H1 (cell line): ENCODE measurements at regions not wholly inside any gene's neighbourhood (a gene's known extent, or its start where the extent isn't known, plus 50 kb on each side); places are given as distances from the start of the nearest gene placed in this dataset.

ENCODE experiments used
- CTCF ChIA-PET: fragments of 300-600 bp; sonication (Branson Sonifier 250); formaldehyde crosslinking; loops from one replicate; lab custom pipeline; 2021; ENCODE audit not compliant: partially characterized antibody; lab: Charles Lee
- POLR2A ChIA-PET: fragments of 300-600 bp; sonication (Branson Sonifier 250); formaldehyde crosslinking; loops from one replicate; lab custom pipeline; 2021; ENCODE audit warnings: inconsistent platforms; ENCODE audit not compliant: partially characterized antibody; lab: Charles Lee
- DNase-seq, 2 experiments: peaks; one replicate each; pipeline versions ENCODE4 v3.0.0 to v3.0.0-alpha.2; 2010 to 2022; ENCODE audit warnings: low spot score in 2 of 2, low read depth in 1 of 2, mixed read lengths in 1 of 2
- FAIRE-seq: peaks from 2 replicates; lab custom pipeline; 2011; peaks lifted over from hg19 to GRCh38; lab: Jason Lieb, UNC
- H2AFZ ChIP-seq: 2 replicates; pipeline ENCODE4 v1.8.1; 2012; ENCODE audit warnings: low read length, inconsistent platforms
- H2AK5ac ChIP-seq: 2 replicates; pipeline ENCODE4 v1.6.1; 2013; ENCODE audit warnings: low read depth, low read length
- H2BK120ac ChIP-seq: replicated peaks from 2 replicates; pipeline ENCODE3; 2013; ENCODE audit warnings: low read depth, low read length, inconsistent platforms
- H2BK12ac ChIP-seq: 2 replicates; pipeline ENCODE4 v1.6.1; 2013; ENCODE audit warnings: low read depth, low read length
- H2BK15ac ChIP-seq: 2 replicates; pipeline ENCODE4 v1.6.1; 2013; ENCODE audit warnings: low read length
- H2BK20ac ChIP-seq: 2 replicates; pipeline ENCODE4 v1.6.1; 2013; ENCODE audit warnings: low read length
- H2BK5ac ChIP-seq: 2 replicates; pipeline ENCODE4 v1.6.1; 2013; ENCODE audit warnings: low read depth, low read length
- H3K14ac ChIP-seq: 2 replicates; pipeline ENCODE4 v1.6.1; 2013; ENCODE audit warnings: inconsistent platforms; ENCODE audit not compliant: insufficient read length
- H3K18ac ChIP-seq: 2 replicates; pipeline ENCODE4 v1.6.1; 2013; ENCODE audit warnings: low read length; ENCODE audit errors: extremely low read depth
- H3K23ac ChIP-seq: 2 replicates; pipeline ENCODE4 v1.6.1; 2013; ENCODE audit warnings: inconsistent platforms; ENCODE audit not compliant: insufficient read length
- H3K23me2 ChIP-seq: 2 replicates; pipeline ENCODE4 v1.6.1; 2013; ENCODE audit warnings: low read depth, low read length
- H3K27ac ChIP-seq: 2 replicates; pipeline ENCODE4 v1.6.1; 2011; ENCODE audit warnings: low read depth, low read length, inconsistent platforms
- H3K27me3 ChIP-seq, 4 experiments: replicated peaks in 1 of 4; 1 replicate in 1 of 4; 2 replicates in 3 of 4; pipeline versions ENCODE4 v1.6.1 to v1.8.1; 2011 to 2013; ENCODE audit warnings: low read length in 3 of 4, mild to moderate bottlenecking in 3 of 4, inconsistent platforms in 2 of 4, mixed read lengths in 2 of 4, moderate library complexity in 1 of 4; ENCODE audit not compliant: control insufficient read depth in 3 of 4, insufficient read depth in 3 of 4; ENCODE audit errors: extremely low read depth in 1 of 4
- H3K36me3 ChIP-seq, 4 experiments: 2 replicates each; pipeline versions ENCODE4 v1.6.1 to v1.8.1; 2011 to 2013; ENCODE audit warnings: mild to moderate bottlenecking in 4 of 4, low read length in 3 of 4, moderate library complexity in 2 of 4, control low read depth in 1 of 4, inconsistent platforms in 1 of 4; ENCODE audit not compliant: insufficient read depth in 4 of 4, control insufficient read depth in 2 of 4
- H3K4ac ChIP-seq: replicated peaks from 2 replicates; pipeline ENCODE3; 2013; ENCODE audit warnings: low read length, low read depth, mixed read lengths, inconsistent platforms; ENCODE audit not compliant: insufficient read length
- H3K4me1 ChIP-seq, 4 experiments: replicated peaks in 1 of 4; 1 replicate in 1 of 4; 2 replicates in 3 of 4; pipeline versions ENCODE4 v1.6.1 to v1.8.1; 2011 to 2013; ENCODE audit warnings: low read length in 3 of 4, inconsistent platforms in 2 of 4, mixed read lengths in 1 of 4; ENCODE audit not compliant: insufficient read depth in 4 of 4, control insufficient read depth in 3 of 4
- H3K4me2 ChIP-seq, 2 experiments: 2 replicates each; pipeline versions ENCODE4 v1.6.1 to v1.8.1; 2011 to 2013; ENCODE audit warnings: low read depth in 2 of 2, low read length in 2 of 2, control low read depth in 1 of 2, inconsistent platforms in 1 of 2, mild to moderate bottlenecking in 1 of 2; ENCODE audit not compliant: insufficient read depth in 1 of 2
- H3K4me3 ChIP-seq, 4 experiments: fragments of 200-600, 300-600 bp in 1 of 4; sonication (generic), shearing (Covaris generic), sonication (Bioruptor Twin) in 1 of 4; 2 replicates each; pipeline versions ENCODE4 v1.5.1 to v1.8.1; 2011 to 2016; ENCODE audit warnings: low read length in 4 of 4, low read depth in 3 of 4, control low read depth in 2 of 4, inconsistent platforms in 2 of 4, mild to moderate bottlenecking in 2 of 4, mixed read lengths in 1 of 4, moderate library complexity in 1 of 4; ENCODE audit not compliant: insufficient read depth in 2 of 4; ENCODE audit errors: extremely low read depth in 1 of 4
- H3K56ac ChIP-seq: replicated peaks from 2 replicates; pipeline ENCODE3; 2013; ENCODE audit warnings: low read depth, mild to moderate bottlenecking, mixed read lengths, low read length, inconsistent platforms; ENCODE audit not compliant: insufficient read length
- H3K79me1 ChIP-seq: 2 replicates; pipeline ENCODE4 v1.6.1; 2013; ENCODE audit warnings: low read depth, low read length, control low read depth
- H3K79me2 ChIP-seq, 2 experiments: 2 replicates each; pipeline versions ENCODE4 v1.6.1 to v1.8.1; 2012 to 2013; ENCODE audit warnings: low read length in 2 of 2, mild to moderate bottlenecking in 2 of 2, inconsistent platforms in 1 of 2; ENCODE audit not compliant: insufficient read depth in 2 of 2, control insufficient read depth in 1 of 2
- H3K9ac ChIP-seq, 4 experiments: replicated peaks in 1 of 4; 1 replicate in 1 of 4; 2 replicates in 3 of 4; pipeline versions ENCODE4 v1.6.1 to v1.8.1; 2011 to 2013; ENCODE audit warnings: low read depth in 3 of 4, low read length in 3 of 4, control low read depth in 2 of 4, mild to moderate bottlenecking in 2 of 4, moderate library complexity in 2 of 4, inconsistent platforms in 1 of 4; ENCODE audit errors: extremely low read depth in 1 of 4
- H3K9me3 ChIP-seq, 2 experiments: 2 replicates each; pipeline versions ENCODE4 v1.6.1 to v1.8.1; 2012 to 2013; ENCODE audit warnings: mild to moderate bottlenecking in 2 of 2, moderate library complexity in 2 of 2, control low read depth in 1 of 2, inconsistent platforms in 1 of 2, low read depth in 1 of 2, low read length in 1 of 2, mixed read lengths in 1 of 2; ENCODE audit not compliant: insufficient read depth in 2 of 2
- H4K20me1 ChIP-seq, 2 experiments: replicated peaks in 1 of 2; 2 replicates each; pipeline versions ENCODE3 to v1.8.1; 2011 to 2013; ENCODE audit warnings: inconsistent platforms in 2 of 2, low read length in 2 of 2, mild to moderate bottlenecking in 1 of 2; ENCODE audit not compliant: insufficient read depth in 2 of 2, control insufficient read depth in 1 of 2
- H4K5ac ChIP-seq: 2 replicates; pipeline ENCODE4 v1.6.1; 2013; ENCODE audit warnings: low read length, low read depth, mixed read lengths, inconsistent platforms; ENCODE audit not compliant: insufficient read length
- H4K8ac ChIP-seq: 2 replicates; pipeline ENCODE4 v1.8.0; 2013; ENCODE audit warnings: mild to moderate bottlenecking, moderate library complexity, low read length, inconsistent platforms; ENCODE audit not compliant: insufficient read depth; ENCODE audit errors: extremely low read depth
- H4K91ac ChIP-seq: replicated peaks from 2 replicates; pipeline ENCODE3; 2013; ENCODE audit warnings: low read length, mixed read lengths, inconsistent platforms; ENCODE audit not compliant: insufficient read length
- CEBPB ChIP-seq: IDR thresholded peaks from 2 replicates; pipeline ENCODE4 v1.6.1; 2012; ENCODE audit warnings: low read depth, low read length
- MAFK ChIP-seq: IDR thresholded peaks from 2 replicates; pipeline ENCODE4 v1.6.1; 2012; ENCODE audit warnings: low read depth, mild to moderate bottlenecking, improper control_type of control experiment, low read length

DNA sequence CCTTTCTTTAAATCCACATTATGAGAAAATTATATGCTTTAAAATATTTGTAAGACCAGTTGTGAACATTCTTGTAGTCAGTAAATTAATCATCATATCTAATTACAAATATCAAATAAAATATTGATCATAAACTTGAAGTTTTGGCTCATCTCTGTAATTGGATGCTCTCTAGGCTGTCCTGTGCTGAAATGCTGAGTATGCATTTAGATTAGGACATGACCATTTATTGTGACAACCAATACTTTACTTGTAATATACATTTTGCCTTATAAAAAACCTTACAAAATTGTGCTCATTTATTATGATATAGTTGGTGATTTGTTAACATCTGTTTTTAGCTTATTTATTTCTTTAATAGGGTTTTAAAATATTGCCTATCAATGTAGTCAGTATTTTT lies 116.1 kb upstream of the DOCK10 start:
- no peak overlapping the region for H3K9ac ChIP-seq
- no peaks in the 10 kb centered on the region for H3K79me2 ChIP-seq
- no peak overlapping the region for H3K27ac ChIP-seq
- no peaks in the 10 kb centered on the region for H4K20me1 ChIP-seq
- DNase-seq (no peak), FAIRE-seq (no peak)
- no peak overlapping the region for H3K4me3 ChIP-seq
- H3K36me3 ChIP-seq: no peaks in the 10 kb centered on the region
- no peak overlapping the region for H2BK15ac ChIP-seq
- no peak overlapping the region for H4K91ac ChIP-seq
- H3K4me1 ChIP-seq: no peaks in the 10 kb centered on the region
- H3K23me2 ChIP-seq: no peaks in the 10 kb centered on the region
- H2AK5ac ChIP-seq: no peak overlapping the region
- H2BK20ac ChIP-seq: no peak overlapping the region
- no peak overlapping the region for H3K4me2 ChIP-seq
- no peak overlapping the region for H2BK5ac ChIP-seq
- H3K9me3 ChIP-seq: no peaks in the 10 kb centered on the region
- H3K56ac ChIP-seq: no peak overlapping the region
- no peak overlapping the region for H4K8ac ChIP-seq
- H2BK120ac ChIP-seq: no peak overlapping the region
- H3K14ac ChIP-seq: no peak overlapping the region
- no peak overlapping the region for H2BK12ac ChIP-seq
- H3K27me3 ChIP-seq: no peaks in the 10 kb centered on the region
- CTCF ChIA-PET: no interaction called here
- H3K23ac ChIP-seq: no peak overlapping the region
- H3K18ac ChIP-seq: no peak overlapping the region
- no peaks in the 10 kb centered on the region for H3K79me1 ChIP-seq
- TF ChIP-seq CEBPB: no peak
- peak; percentile 57 for TF ChIP-seq MAFK
- POLR2A ChIA-PET: no interaction called here
- no peak overlapping the region for H2AFZ ChIP-seq
- no peak overlapping the region for H3K4ac ChIP-seq
- H4K5ac ChIP-seq: no peak overlapping the region
